ENCODE measurements at regions not wholly inside any gene's neighbourhood (a gene's known extent, or its start where the extent isn't known, plus 50 kb on each side); places are given as distances from the start of the nearest gene placed in this dataset.

DNA sequence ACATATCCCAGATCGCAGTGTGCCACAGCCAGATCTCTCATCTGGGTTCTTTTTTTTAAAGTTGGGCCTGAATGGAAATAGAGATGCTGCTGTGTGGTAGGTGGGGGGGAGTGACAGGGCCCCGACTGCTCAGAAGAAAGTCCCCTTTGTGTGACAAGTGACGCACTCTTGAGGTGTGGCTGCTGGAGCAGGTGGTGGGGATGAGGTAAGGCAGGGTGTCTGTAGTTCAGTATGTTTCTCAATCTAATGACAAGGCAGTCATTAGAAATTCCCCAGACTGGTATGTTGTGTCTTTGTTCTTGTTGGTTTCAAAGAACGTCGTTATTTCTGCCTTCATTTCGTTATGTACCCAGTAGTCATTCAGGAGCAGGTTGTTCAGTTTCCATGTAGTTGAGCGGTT, 128.8 kb upstream of the TACR1 start:
- peaks cover 4% of the 10 kb centered on the region for H3K27me3 Mint-ChIP-seq
- no peaks in the 10 kb centered on the region for H3K36me3 Mint-ChIP-seq (ENCODE audit: low read depth)
- H3K9me3 ChIP-seq (ENCODE audit: control insufficient read depth in 1 of 2, insufficient read depth in 1 of 2, low read length in 2 of 2), result no peaks in the 10 kb centered on the region
- H3K4me3 Mint-ChIP-seq, result no peak overlapping the region
- ChIA-PET CTCF (no interaction called here), POLR2A (no interaction called here)
- no peaks in the 10 kb centered on the region for H3K4me1 Mint-ChIP-seq (ENCODE audit: low read depth)
- no peak overlapping the region for H3K27ac Mint-ChIP-seq
- TF ChIP-seq, protein P1, sequence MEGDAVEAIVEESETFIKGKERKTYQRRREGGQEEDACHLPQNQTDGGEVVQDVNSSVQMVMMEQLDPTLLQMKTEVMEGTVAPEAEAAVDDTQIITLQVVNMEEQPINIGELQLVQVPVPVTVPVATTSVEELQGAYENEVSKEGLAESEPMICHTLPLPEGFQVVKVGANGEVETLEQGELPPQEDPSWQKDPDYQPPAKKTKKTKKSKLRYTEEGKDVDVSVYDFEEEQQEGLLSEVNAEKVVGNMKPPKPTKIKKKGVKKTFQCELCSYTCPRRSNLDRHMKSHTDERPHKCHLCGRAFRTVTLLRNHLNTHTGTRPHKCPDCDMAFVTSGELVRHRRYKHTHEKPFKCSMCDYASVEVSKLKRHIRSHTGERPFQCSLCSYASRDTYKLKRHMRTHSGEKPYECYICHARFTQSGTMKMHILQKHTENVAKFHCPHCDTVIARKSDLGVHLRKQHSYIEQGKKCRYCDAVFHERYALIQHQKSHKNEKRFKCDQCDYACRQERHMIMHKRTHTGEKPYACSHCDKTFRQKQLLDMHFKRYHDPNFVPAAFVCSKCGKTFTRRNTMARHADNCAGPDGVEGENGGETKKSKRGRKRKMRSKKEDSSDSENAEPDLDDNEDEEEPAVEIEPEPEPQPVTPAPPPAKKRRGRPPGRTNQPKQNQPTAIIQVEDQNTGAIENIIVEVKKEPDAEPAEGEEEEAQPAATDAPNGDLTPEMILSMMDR (IDR thresholded peaks at IDR 0.05), result no peak
- DNase-seq (no peak), ATAC-seq (ENCODE audit: poor library complexity) (no peak)
- no peaks in the 10 kb centered on the region for H3K27me3 ChIP-seq (ENCODE audit: control insufficient read depth in 1 of 2, insufficient read depth in 2 of 2, low read length in 2 of 2)
- H3K36me3 ChIP-seq (ENCODE audit: insufficient read depth, low read length), result no peaks in the 10 kb centered on the region
- intact Hi-C loops (cut with DNase I, micrococcal nuclease), result no loop called here
- H3K9me3 Mint-ChIP-seq, result no peaks in the 10 kb centered on the region
- no peak overlapping the region for H3K4me3 ChIP-seq (ENCODE audit: low read length)
- no peak overlapping the region for H3K27ac ChIP-seq (ENCODE audit: low read depth in 1 of 2, low read length in 2 of 2)
- no peaks in the 10 kb centered on the region for H3K4me1 ChIP-seq (ENCODE audit: insufficient read depth, low read length)

DNA sequence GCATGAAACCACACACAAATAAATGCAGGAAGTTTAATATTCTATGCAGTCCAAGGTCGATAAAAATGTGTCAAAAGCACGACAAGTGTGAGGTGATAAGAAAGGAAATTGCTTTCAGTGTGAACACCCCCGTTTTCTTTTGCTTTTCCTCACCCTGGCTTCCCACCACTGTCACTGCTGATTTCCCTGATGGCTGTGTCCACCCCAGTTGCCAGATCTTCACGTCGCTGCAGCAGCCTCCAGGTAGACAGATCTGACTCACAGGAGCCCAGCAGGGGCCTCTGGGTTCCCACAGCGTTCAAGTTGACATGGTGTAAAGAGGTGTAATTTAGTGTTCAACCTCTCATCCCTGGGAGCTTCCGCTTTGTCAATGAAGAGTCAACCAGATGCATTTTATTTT, 128.0 kb upstream of the TACR1 start:
- ChIA-PET POLR2A (no interaction called here), CTCF (no interaction called here)
- Mint-ChIP-seq H3K27ac (no peak overlapping the region), H3K27me3 (peaks cover 4% of the 10 kb centered on the region), H3K9me3 (no peaks in the 10 kb centered on the region), H3K36me3 (ENCODE audit: low read depth) (no peaks in the 10 kb centered on the region), H3K4me1 (ENCODE audit: low read depth) (no peaks in the 10 kb centered on the region), H3K4me3 (no peak overlapping the region)
- H3K4me1 ChIP-seq (ENCODE audit: insufficient read depth, low read length), result no peaks in the 10 kb centered on the region
- H3K27ac ChIP-seq (ENCODE audit: low read depth in 1 of 2, low read length in 2 of 2), result no peak overlapping the region
- DNase-seq, result no peak
- no peak overlapping the region for H3K4me3 ChIP-seq (ENCODE audit: low read length)
- intact Hi-C loops (cut with DNase I, micrococcal nuclease), result no loop called here
- H3K36me3 ChIP-seq (ENCODE audit: insufficient read depth, low read length), result no peaks in the 10 kb centered on the region
- ATAC-seq (ENCODE audit: poor library complexity), result no peak
- TF ChIP-seq, protein P1 (IDR thresholded peaks at IDR 0.05), result no peak
- H3K9me3 ChIP-seq (ENCODE audit: control insufficient read depth in 1 of 2, insufficient read depth in 1 of 2, low read length in 2 of 2), result no peaks in the 10 kb centered on the region
- no peaks in the 10 kb centered on the region for H3K27me3 ChIP-seq (ENCODE audit: control insufficient read depth in 1 of 2, insufficient read depth in 2 of 2, low read length in 2 of 2)

DNA sequence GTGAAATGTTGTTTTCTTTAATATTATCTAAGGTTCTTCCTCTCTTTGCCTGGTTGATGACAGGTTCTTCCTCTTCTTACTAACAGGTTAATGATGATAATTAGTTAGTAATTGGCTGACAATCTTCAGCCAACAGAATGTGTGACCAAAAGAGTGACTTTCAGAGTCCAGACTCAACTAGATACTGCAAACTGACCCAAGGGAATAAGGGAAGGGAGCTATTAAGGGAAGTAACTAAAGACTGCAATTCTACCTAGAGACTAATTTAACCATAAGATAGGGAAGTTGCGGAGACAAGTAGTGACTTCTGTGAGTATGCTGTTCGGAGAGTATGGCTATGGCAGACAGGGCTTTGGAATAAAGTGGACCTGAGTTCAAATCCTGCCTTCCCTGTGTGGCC, 127.3 kb upstream of the TACR1 start:
- Histone ChIP-seq H3K36me3 (ENCODE audit: insufficient read depth, low read length) (no peaks in the 10 kb centered on the region), H3K4me3 (ENCODE audit: low read length) (no peak overlapping the region), H3K4me1 (ENCODE audit: insufficient read depth, low read length) (no peaks in the 10 kb centered on the region), H3K27ac (ENCODE audit: low read depth in 1 of 2, low read length in 2 of 2) (no peak overlapping the region), H3K27me3 (ENCODE audit: control insufficient read depth in 1 of 2, insufficient read depth in 2 of 2, low read length in 2 of 2) (no peaks in the 10 kb centered on the region), H3K9me3 (ENCODE audit: control insufficient read depth in 1 of 2, insufficient read depth in 1 of 2, low read length in 2 of 2) (no peaks in the 10 kb centered on the region)
- Mint-ChIP-seq H3K36me3 (ENCODE audit: low read depth) (no peaks in the 10 kb centered on the region), H3K27me3 (peaks cover 4% of the 10 kb centered on the region), H3K27ac (no peak overlapping the region), H3K9me3 (no peaks in the 10 kb centered on the region), H3K4me3 (no peak overlapping the region), H3K4me1 (ENCODE audit: low read depth) (no peaks in the 10 kb centered on the region)
- ChIA-PET CTCF (no interaction called here), POLR2A (no interaction called here)
- TF ChIP-seq, protein P1 (IDR thresholded peaks at IDR 0.05), result no peak
- ATAC-seq (ENCODE audit: poor library complexity) (no peak), DNase-seq (no peak)
- intact Hi-C loops (cut with DNase I, micrococcal nuclease), result no loop called here

All from CD4-positive, alpha-beta T cell (primary cell).